ENCODE measurements at regions not wholly inside any gene's neighbourhood (a gene's known extent, or its start where the extent isn't known, plus 50 kb on each side); places are given as distances from the start of the nearest gene placed in this dataset.
"Not testable (repeated sequence)": the region's sequence is repeated elsewhere in the genome, so short reads cannot be mapped to it uniquely, and the experiment has no call there.

DNA sequence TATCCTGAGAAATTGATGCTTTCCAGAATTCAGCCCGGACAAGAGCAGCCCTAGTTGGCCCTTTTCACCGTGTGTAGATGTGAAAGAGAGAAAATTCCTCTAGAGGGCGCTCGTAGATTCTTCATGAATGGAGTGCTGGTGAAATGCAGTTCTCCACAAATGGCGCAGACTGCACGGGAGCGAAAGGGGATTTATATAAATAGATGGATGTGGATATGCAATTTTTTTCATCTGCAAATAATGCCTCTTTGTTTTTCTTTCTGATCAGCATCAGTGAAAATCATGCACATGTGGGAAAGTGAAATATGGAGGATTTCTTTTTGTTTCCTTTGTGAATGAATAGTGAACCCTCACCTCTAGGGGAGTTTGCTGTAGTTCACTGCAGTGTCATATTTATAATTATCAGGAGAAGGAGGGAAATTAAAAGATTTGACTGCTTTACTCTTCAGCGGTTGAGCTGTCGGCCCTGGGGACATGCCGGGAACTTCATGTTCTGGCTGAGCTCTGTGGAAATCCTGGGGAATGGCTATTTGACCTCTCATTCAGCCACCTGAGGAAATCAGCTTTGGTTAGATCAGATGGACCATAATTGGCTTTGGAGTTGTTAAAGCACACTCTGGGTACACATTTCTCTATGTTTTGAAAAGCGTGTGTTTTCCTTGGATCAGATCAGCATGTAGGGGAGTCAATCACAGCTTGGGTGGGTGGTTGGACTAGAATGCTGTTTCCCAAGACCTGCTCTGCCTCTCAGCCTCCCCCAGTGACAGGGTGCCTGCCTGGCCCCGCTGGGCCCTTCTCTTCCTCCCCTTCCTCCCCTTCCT lies 115.0 kb upstream of the SHISA3 start:
- Histone ChIP-seq H2AFZ (ENCODE audit: low read depth, low read length) (peak overlapping the region; percentile 38; the same call in 1 of the 2 replicates), H3K27me3 (ENCODE audit: low read depth, low read length) (peaks cover 13% of the 10 kb centered on the region), H3K4me1 (ENCODE audit: low read length) (peaks cover 46% of the 10 kb centered on the region), H3K9ac (ENCODE audit: low read length) (no peak overlapping the region), H3K4me2 (ENCODE audit: low read length) (peak overlapping the region; percentile 80), H3K36me3 (replicated peaks; ENCODE audit: low read depth, low read length) (no peaks in the 10 kb centered on the region), H4K20me1 (ENCODE audit: insufficient read depth, low read length) (no peaks in the 10 kb centered on the region), H3K4me3 (ENCODE audit: low read length) (peak overlapping the region; percentile 78), H3K27ac (ENCODE audit: low read length) (no peak overlapping the region), H3K79me2 (ENCODE audit: low read length) (no peaks in the 10 kb centered on the region), H3K9me3 (ENCODE audit: insufficient read depth, low read length) (no peaks in the 10 kb centered on the region)
- TF ChIP-seq EZH2phosphoT487 (IDR thresholded peaks at IDR 0.05; ENCODE audit: low read depth), result no peak
- TF ChIP-seq, protein P1, sequence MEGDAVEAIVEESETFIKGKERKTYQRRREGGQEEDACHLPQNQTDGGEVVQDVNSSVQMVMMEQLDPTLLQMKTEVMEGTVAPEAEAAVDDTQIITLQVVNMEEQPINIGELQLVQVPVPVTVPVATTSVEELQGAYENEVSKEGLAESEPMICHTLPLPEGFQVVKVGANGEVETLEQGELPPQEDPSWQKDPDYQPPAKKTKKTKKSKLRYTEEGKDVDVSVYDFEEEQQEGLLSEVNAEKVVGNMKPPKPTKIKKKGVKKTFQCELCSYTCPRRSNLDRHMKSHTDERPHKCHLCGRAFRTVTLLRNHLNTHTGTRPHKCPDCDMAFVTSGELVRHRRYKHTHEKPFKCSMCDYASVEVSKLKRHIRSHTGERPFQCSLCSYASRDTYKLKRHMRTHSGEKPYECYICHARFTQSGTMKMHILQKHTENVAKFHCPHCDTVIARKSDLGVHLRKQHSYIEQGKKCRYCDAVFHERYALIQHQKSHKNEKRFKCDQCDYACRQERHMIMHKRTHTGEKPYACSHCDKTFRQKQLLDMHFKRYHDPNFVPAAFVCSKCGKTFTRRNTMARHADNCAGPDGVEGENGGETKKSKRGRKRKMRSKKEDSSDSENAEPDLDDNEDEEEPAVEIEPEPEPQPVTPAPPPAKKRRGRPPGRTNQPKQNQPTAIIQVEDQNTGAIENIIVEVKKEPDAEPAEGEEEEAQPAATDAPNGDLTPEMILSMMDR (IDR thresholded peaks at IDR 0.05; ENCODE audit: low read depth, low read length), result peak; percentile 90

- Histone ChIP-seq H3K36me3 (replicated peaks; ENCODE audit: low read depth, low read length) (no peaks in the 10 kb centered on the region), H3K4me1 (ENCODE audit: low read length) (peaks cover 38% of the 10 kb centered on the region), H3K4me3 (ENCODE audit: low read length) (no peak overlapping the region), H3K27ac (ENCODE audit: low read length) (no peak overlapping the region), H3K79me2 (ENCODE audit: low read length) (no peaks in the 10 kb centered on the region), H3K9me3 (ENCODE audit: insufficient read depth, low read length) (no peaks in the 10 kb centered on the region), H3K9ac (ENCODE audit: low read length) (no peak overlapping the region), H3K4me2 (ENCODE audit: low read length) (no peak overlapping the region), H3K27me3 (ENCODE audit: low read depth, low read length) (peaks cover 5% of the 10 kb centered on the region; the same call in 1 of the 2 replicates), H2AFZ (ENCODE audit: low read depth, low read length) (no peak overlapping the region), H4K20me1 (ENCODE audit: insufficient read depth, low read length) (no peaks in the 10 kb centered on the region)
- TF ChIP-seq, protein P1 (IDR thresholded peaks at IDR 0.05; ENCODE audit: low read depth, low read length), result no peak
- no peak for TF ChIP-seq EZH2phosphoT487 (IDR thresholded peaks at IDR 0.05; ENCODE audit: low read depth)
Measured at GRCh38 chr4:42284030-42284429, 113.3 kb upstream of the SHISA3 start.

DNA sequence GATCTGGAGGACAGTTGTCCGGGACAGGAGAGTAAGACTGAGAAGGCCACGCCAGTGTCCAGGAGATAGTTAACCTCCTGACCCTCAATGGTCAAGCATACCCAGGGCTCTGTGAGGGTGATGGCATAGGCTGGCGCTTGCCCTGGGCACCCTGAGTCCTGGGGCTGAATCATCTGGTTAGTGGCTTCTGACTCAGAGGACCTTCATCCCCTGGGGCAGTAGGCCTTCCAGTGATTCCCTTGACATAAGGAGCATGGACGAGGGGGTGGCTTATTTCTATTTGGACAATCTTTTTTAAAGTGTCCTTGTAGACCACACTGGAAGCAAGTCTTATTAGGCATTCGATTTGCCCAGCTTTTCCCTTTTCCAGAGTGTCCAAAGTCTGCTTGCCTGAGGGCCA lies 108.4 kb upstream of the SHISA3 start:
- H3K9me3 ChIP-seq (ENCODE audit: insufficient read depth, low read length); H3K4me2 ChIP-seq (ENCODE audit: low read length); H3K4me3 ChIP-seq (ENCODE audit: low read length); H3K79me2 ChIP-seq (ENCODE audit: low read length); H4K20me1 ChIP-seq (ENCODE audit: insufficient read depth, low read length); H3K4me1 ChIP-seq (ENCODE audit: low read length); H3K9ac ChIP-seq (ENCODE audit: low read length); H3K36me3 ChIP-seq (replicated peaks; ENCODE audit: low read depth, low read length); H2AFZ ChIP-seq (ENCODE audit: low read depth, low read length); H3K27ac ChIP-seq (ENCODE audit: low read length); H3K27me3 ChIP-seq (ENCODE audit: low read depth, low read length): not testable (repeated sequence)

DNA sequence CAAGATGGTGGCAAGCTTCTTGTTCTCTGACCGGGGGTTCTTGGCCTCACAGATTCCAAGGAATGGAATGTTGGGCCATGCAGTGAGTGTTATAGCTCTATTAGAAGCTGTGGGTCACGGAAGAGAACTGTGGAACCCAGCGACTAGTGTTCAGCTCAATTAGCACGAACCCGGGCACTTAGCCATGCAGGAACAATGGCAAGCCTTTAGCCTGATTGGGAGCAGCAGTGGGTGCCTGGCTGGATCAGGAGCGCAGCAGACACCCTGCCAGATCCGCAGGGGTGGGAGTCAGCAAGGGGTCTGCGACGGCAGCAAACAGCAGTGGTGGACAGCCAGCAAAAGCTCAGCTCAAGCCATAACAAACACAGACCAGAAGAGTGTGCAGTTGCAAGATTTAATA lies 105.1 kb upstream of the SHISA3 start:
- not testable (repeated sequence) for H3K27me3 ChIP-seq (ENCODE audit: low read depth, low read length); H4K20me1 ChIP-seq (ENCODE audit: insufficient read depth, low read length); H3K27ac ChIP-seq (ENCODE audit: low read length); H3K9me3 ChIP-seq (ENCODE audit: insufficient read depth, low read length); H3K36me3 ChIP-seq (replicated peaks; ENCODE audit: low read depth, low read length); H3K4me1 ChIP-seq (ENCODE audit: low read length); H3K79me2 ChIP-seq (ENCODE audit: low read length); H3K4me2 ChIP-seq (ENCODE audit: low read length); H3K4me3 ChIP-seq (ENCODE audit: low read length); H3K9ac ChIP-seq (ENCODE audit: low read length); H2AFZ ChIP-seq (ENCODE audit: low read depth, low read length)

- no peak overlapping the region for H3K4me2 ChIP-seq (ENCODE audit: low read length)
- H3K4me3 ChIP-seq (ENCODE audit: low read length), result no peak overlapping the region
- no peak overlapping the region for H3K27ac ChIP-seq (ENCODE audit: low read length)
- no peak overlapping the region for H2AFZ ChIP-seq (ENCODE audit: low read depth, low read length)
- no peaks in the 10 kb centered on the region for H3K9me3 ChIP-seq (ENCODE audit: insufficient read depth, low read length)
- H3K4me1 ChIP-seq (ENCODE audit: low read length), result peaks cover 8% of the 10 kb centered on the region
- TF ChIP-seq, protein P1 (IDR thresholded peaks at IDR 0.05; ENCODE audit: low read depth, low read length), result no peak
- TF ChIP-seq EZH2phosphoT487 (IDR thresholded peaks at IDR 0.05; ENCODE audit: low read depth), result no peak
- no peaks in the 10 kb centered on the region for H3K36me3 ChIP-seq (replicated peaks; ENCODE audit: low read depth, low read length)
- H3K27me3 ChIP-seq (ENCODE audit: low read depth, low read length), result no peaks in the 10 kb centered on the region
- H3K79me2 ChIP-seq (ENCODE audit: low read length), result no peaks in the 10 kb centered on the region
- H3K9ac ChIP-seq (ENCODE audit: low read length), result no peak overlapping the region
- no peaks in the 10 kb centered on the region for H4K20me1 ChIP-seq (ENCODE audit: insufficient read depth, low read length)
Measured at GRCh38 chr4:42293967-42294813, 103.1 kb upstream of the SHISA3 start.
